Heart left ventricle (tissue), 13 donors: ENCODE measurements at regions not wholly inside any gene's neighbourhood (a gene's known extent, or its start where the extent isn't known, plus 50 kb on each side); places are given as distances from the start of the nearest gene placed in this dataset.

Experiments used
- POLR2A ChIP-seq, 2 donors: fragments of 450-650 bp; IDR thresholded peaks; one replicate each; pipeline ENCODE4 v1.6.1; 2017; ENCODE audit warnings: antibody characterized with exemption in 2 of 2, mild to moderate bottlenecking in 2 of 2, moderate library complexity in 2 of 2
- TF ChIP-seq, protein P1 (sequence below), 12 donors: fragments of 200-600 bp; sonication (generic) in 4 of 12; IDR thresholded peaks; one replicate each; pipeline versions ENCODE4 v1.5.0 to v1.8.0; 2018 to 2022; ENCODE audit warnings: antibody characterized with exemption in 12 of 12, mild to moderate bottlenecking in 5 of 12
- donor health status: ischemic (EF 13 %, LVEDD 7.1; RV severe dilation, severe dysfunction).
- donor health status: DM: no; HTN: yes; CAD: no.
- donor health status: DM: no; HTN: no; CAD: no.
- donor health status: ischemic (EF 25% LVEDD 6.9; RV normal size, moderate dysfunction).
- donor health status: ischemic (EF 25% LVEDD 5.7; RV mildly dilated, moderate dysfunction).
- donor health status: ischemic (EF 35%, LVEDD 5.7; RV mildly dilated, moderate dysfunction).
- donor health status: nonischemic (EF 11% LVEDD 7.7; RV severe dilation, severe dysfunction).
- donor health status: DM: yes; HTN: yes; CAD: no.
- donor health status: PGD.
- donor health status: ischemic (EF 29% LVEDD 5.4; RV normal size, mild dysfunction).
- donor health status: nonischemic (EF 23%, LVEDD 6.1; RV moderate dilation, normal function).

DNA sequence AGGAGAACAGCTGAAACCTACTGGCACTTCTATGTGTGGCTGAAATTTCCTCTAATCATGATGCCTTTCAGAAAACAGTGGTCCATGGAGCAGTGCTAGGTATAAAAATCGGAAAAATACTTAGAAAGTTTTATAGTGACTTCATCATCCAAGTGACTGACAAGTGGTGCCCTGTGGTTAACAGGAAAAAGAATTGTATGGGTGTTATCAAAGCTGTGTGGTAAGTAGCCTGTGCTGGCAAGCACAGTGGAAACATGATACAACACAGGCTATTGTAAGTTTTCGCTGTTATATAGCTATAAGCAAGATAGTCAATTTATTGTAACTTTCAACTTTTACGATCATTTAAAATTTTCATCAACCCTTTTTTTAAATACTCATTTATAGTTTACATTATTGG lies 1599.7 kb upstream of the ZEB2 start:
- TF ChIP-seq POLR2A (IDR thresholded peaks at IDR 0.05): no peak
- TF ChIP-seq, protein P1, sequence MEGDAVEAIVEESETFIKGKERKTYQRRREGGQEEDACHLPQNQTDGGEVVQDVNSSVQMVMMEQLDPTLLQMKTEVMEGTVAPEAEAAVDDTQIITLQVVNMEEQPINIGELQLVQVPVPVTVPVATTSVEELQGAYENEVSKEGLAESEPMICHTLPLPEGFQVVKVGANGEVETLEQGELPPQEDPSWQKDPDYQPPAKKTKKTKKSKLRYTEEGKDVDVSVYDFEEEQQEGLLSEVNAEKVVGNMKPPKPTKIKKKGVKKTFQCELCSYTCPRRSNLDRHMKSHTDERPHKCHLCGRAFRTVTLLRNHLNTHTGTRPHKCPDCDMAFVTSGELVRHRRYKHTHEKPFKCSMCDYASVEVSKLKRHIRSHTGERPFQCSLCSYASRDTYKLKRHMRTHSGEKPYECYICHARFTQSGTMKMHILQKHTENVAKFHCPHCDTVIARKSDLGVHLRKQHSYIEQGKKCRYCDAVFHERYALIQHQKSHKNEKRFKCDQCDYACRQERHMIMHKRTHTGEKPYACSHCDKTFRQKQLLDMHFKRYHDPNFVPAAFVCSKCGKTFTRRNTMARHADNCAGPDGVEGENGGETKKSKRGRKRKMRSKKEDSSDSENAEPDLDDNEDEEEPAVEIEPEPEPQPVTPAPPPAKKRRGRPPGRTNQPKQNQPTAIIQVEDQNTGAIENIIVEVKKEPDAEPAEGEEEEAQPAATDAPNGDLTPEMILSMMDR (IDR thresholded peaks at IDR 0.05): no peak
